Skeletal muscle tissue (tissue), 3 donors: ENCODE measurements at regions not wholly inside any gene's neighbourhood (a gene's known extent, or its start where the extent isn't known, plus 50 kb on each side); places are given as distances from the start of the nearest gene placed in this dataset.

Experiments used
- H3K27ac ChIP-seq: one replicate; pipeline ENCODE4 v1.7.0; 2013; ENCODE audit warnings: mild to moderate bottlenecking, low read depth, low read length, inconsistent platforms
- H3K27me3 ChIP-seq, 3 donors: one replicate each; pipeline ENCODE4 v1.7.0; 2013; ENCODE audit warnings: low read length in 3 of 3; ENCODE audit not compliant: control insufficient read depth in 3 of 3, insufficient read depth in 3 of 3
- H3K36me3 ChIP-seq, 3 donors: one replicate each; pipeline ENCODE4 v1.7.0; 2013; ENCODE audit warnings: low read length in 3 of 3; ENCODE audit not compliant: control insufficient read depth in 3 of 3, insufficient read depth in 3 of 3
- H3K4me1 ChIP-seq, 3 donors: one replicate each; pipeline ENCODE4 v1.7.0; 2013; ENCODE audit warnings: low read length in 3 of 3, mild to moderate bottlenecking in 3 of 3; ENCODE audit not compliant: control insufficient read depth in 3 of 3, insufficient read depth in 3 of 3
- H3K4me3 ChIP-seq, 3 donors: one replicate each; pipeline ENCODE4 v1.7.0; 2013; ENCODE audit warnings: low read length in 3 of 3
- H3K9ac ChIP-seq, 3 donors: one replicate each; pipeline ENCODE4 v1.7.0; 2013; ENCODE audit warnings: low read length in 3 of 3, mild to moderate bottlenecking in 3 of 3, moderate library complexity in 2 of 3, low read depth in 1 of 3
- H3K9me3 ChIP-seq, 3 donors: one replicate each; pipeline ENCODE4 v1.7.0; 2013; ENCODE audit warnings: low read length in 3 of 3; ENCODE audit not compliant: control insufficient read depth in 3 of 3
- donor health status: Osteomylitis.

DNA sequence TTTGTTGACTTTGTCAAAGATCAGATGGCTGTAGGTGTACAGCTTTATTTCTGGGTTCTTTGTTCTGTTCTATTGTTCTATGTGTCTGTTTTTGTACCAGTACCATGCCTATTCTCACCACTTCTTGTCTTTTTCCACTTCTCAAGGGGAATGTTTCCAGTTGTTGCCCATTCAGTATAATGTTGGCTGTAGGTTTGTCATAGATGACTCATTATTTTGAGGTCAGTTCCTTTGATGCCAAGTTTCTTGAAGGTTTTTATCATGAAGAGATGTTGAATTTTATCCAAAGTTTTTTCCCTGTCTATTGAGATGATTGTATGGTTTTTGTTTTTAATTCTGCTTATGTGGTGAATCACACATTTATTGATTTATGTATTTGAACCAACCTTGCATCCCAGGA lies 216.7 kb upstream of the RNF32 start:
- H3K36me3 ChIP-seq, result no peaks in the 10 kb centered on the region

DNA sequence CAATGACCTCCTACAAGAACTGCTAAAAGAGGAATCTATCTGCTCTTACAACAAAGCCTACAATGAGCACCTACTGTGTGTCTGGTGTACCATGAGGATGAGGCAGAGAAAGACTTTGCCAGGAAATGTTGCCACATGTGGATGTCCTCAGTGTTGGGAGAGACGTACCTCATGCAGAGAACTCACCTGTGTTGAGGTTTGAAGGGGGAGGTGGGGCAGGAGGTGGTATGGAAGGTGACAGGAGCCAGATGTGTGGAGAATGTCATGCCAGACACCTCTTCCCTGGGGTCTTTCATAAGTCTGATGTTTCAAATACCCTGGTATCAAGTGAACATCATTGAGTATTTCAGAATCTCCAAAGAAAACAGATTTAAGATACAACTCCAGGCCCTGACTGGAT lies 220.1 kb upstream of the RNF32 start:
- Histone ChIP-seq H3K27me3 (peaks cover 0 to 2% (median 0%) of the 10 kb centered on the region in 3 donors), H3K27ac (no peak overlapping the region), H3K9me3 (peaks cover 0 to 4% (median 0%) of the 10 kb centered on the region in 3 donors)

More for the DNA sequence above, 216.7 kb upstream of the RNF32 start:
- no peak overlapping the region for H3K4me3 ChIP-seq
- no peak overlapping the region for H3K27ac ChIP-seq
- no peaks in the 10 kb centered on the region for H3K4me1 ChIP-seq
- H3K9ac ChIP-seq, result no peak overlapping the region
- peaks cover 0 to 4% (median 0%) of the 10 kb centered on the region in 3 donors for H3K9me3 ChIP-seq
- no peaks in the 10 kb centered on the region for H3K27me3 ChIP-seq

DNA sequence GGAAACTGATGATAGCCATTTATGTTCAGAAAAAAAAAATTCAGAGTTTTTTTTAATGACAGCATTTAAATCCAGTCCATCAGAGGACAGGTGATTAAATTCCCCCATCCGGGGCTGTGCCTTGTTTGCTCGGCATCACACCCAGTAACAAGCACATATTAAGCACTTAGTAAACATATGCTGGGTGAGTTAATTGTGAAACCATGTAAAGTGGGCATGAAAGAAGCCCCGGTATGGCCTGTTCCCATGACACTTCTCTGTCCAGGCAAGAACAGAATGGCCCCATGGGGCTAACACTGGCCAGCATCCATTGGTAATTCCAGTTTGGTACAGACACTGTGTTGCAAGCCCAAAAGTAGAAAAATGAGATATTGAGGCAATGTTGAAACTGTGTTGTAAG lies 220.8 kb upstream of the RNF32 start:
- Histone ChIP-seq H3K9ac (no peak overlapping the region), H3K9me3 (peaks cover 0 to 4% (median 0%) of the 10 kb centered on the region in 3 donors), H3K27ac (no peak overlapping the region), H3K4me3 (no peak overlapping the region), H3K36me3 (no peaks in the 10 kb centered on the region), H3K27me3 (peaks cover 0 to 2% (median 0%) of the 10 kb centered on the region in 3 donors), H3K4me1 (no peaks in the 10 kb centered on the region)

More for the DNA sequence above, 220.1 kb upstream of the RNF32 start:
- Histone ChIP-seq H3K9ac (no peak overlapping the region), H3K4me3 (no peak overlapping the region), H3K36me3 (no peaks in the 10 kb centered on the region), H3K4me1 (no peaks in the 10 kb centered on the region)

DNA sequence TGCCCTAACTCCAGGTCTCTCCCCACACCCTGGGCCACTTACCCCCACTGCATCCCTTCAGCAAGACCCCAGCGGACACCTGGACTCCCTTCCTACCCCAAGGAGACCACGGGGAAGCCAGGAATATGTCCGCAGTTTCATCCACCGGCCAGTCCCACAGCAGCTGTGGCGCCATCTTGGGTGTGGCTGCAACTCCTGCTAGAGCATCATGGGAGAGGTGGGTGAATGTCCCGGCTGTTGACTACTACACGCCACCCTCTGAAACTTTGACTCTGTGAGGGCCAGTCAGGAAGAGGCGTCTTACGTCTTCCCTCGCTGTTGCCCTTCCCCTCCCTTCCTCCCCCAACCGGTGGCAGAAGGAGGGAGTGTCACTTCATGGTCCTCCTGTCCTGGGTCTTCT lies 238.3 kb upstream of the RNF32 start:
- H3K9ac ChIP-seq, result no peak overlapping the region
- H3K9me3 ChIP-seq, result peaks cover 0 to 9% (median 0%) of the 10 kb centered on the region in 3 donors
- peaks cover 0 to 3% (median 0%) of the 10 kb centered on the region in 3 donors for H3K27me3 ChIP-seq
- H3K27ac ChIP-seq, result no peak overlapping the region
- H3K36me3 ChIP-seq, result no peaks in the 10 kb centered on the region
- H3K4me3 ChIP-seq, result no peak overlapping the region
- no peaks in the 10 kb centered on the region for H3K4me1 ChIP-seq

DNA sequence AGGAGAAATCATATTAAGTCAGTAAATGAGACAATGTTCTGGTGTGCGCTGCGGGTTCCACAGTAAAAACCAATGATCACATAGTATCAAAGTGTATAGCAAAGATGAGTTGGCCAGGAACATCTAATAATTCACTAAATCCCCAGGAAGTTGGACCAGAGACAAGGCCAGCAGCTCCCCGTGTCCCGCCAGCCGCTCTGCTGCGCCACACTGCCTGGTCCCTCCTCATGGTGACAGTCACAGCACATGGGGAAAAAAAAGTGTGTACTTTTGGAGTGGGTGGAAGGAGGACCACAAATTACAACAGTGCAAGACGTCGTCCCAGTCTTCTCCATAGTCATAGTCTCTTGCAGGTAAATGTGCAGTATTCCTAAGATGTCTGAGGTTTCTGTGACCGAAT lies 239.0 kb upstream of the RNF32 start:
- H3K4me1 ChIP-seq, result no peaks in the 10 kb centered on the region
- peaks cover 0 to 9% (median 0%) of the 10 kb centered on the region in 3 donors for H3K9me3 ChIP-seq
- peaks cover 0 to 5% (median 0%) of the 10 kb centered on the region in 3 donors for H3K27me3 ChIP-seq
- no peaks in the 10 kb centered on the region for H3K36me3 ChIP-seq
- no peak overlapping the region for H3K4me3 ChIP-seq
- H3K27ac ChIP-seq, result no peak overlapping the region
- no peak overlapping the region for H3K9ac ChIP-seq

DNA sequence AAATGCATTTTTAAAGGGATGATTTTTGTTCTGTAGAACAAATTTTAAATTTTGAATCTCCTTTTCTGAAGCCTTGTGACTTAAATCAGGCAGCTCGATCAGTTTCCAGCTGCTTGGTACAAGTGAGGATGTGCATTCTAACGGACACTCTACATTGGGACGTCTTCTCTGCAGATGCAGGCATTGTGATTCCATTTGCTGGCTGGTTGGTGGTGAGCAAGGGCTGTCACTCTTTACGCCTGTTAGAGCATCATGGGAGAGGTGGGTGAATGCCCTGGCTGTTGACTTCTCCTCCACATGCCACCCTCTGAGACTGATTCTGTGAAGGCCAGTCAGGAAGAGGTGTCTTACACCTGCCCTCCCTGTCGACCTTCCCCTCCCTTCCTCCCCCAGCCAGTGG lies 240.5 kb upstream of the RNF32 start:
- H3K4me3 ChIP-seq, result no peak overlapping the region
- H3K36me3 ChIP-seq, result no peaks in the 10 kb centered on the region
- no peaks in the 10 kb centered on the region for H3K4me1 ChIP-seq
- no peak overlapping the region for H3K27ac ChIP-seq
- no peak overlapping the region for H3K9ac ChIP-seq
- H3K27me3 ChIP-seq, result peaks cover 0 to 5% (median 0%) of the 10 kb centered on the region in 3 donors
- peaks cover 0 to 7% (median 0%) of the 10 kb centered on the region in 3 donors for H3K9me3 ChIP-seq

DNA sequence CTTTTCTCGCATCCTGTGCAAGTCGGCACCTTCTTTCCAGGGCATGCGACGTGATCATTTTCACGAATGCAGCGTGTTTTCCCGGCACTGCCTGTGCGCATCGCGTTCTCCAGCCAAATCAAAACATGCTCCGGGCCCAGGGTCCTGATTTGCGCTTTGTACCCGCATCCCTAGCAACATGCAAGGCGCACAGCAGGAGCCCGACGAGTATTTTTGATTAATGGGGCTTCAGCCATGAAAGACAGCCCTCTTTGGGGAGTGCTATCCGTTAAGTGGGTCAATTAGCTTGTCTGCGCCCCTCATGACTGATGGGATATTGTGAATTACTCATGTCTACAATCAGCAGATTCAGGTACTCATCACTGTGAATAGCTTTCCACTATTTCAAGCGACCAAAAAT lies 243.3 kb upstream of the RNF32 start:
- H3K27me3 ChIP-seq, result peaks cover 0 to 5% (median 0%) of the 10 kb centered on the region in 3 donors
- peaks cover 0 to 6% (median 0%) of the 10 kb centered on the region in 3 donors for H3K9me3 ChIP-seq
- H3K36me3 ChIP-seq, result no peaks in the 10 kb centered on the region
- no peak overlapping the region for H3K9ac ChIP-seq
- no peak overlapping the region for H3K27ac ChIP-seq
- H3K4me1 ChIP-seq, result no peaks in the 10 kb centered on the region
- H3K4me3 ChIP-seq, result no peak overlapping the region

DNA sequence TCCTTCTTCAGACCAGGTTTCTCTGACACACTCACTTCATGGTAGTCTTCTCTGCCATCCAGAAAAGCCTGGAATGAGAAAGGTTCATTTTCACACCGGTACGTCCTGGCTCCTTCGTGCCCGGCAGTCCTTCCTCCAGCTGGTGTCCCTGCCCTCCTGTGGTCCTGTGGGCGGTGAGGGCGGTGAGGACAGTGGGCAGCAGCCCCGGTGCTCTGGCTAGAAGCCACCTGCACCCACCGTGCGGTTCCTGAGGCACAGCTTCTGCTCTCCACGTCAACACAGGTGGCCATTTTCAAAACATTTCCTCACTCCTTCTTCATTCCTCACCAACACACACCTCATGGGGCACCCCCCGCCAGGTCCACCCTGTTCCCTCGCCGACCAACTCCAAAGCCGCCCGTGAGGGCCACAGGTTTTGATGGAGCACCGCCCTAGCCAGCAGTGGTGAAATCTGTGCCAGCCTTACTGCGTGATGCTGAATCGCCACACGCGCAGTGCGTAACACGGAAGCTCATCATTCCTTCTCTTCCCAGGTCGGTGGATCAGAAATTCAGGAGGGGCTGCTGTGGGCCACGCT lies 251.4 kb upstream of the RNF32 start:
- no peak overlapping the region for H3K4me3 ChIP-seq
- H3K27me3 ChIP-seq, result peaks cover 0 to 2% (median 0%) of the 10 kb centered on the region in 3 donors
- no peak overlapping the region for H3K9ac ChIP-seq
- H3K36me3 ChIP-seq, result no peaks in the 10 kb centered on the region
- no peak overlapping the region for H3K27ac ChIP-seq
- no peaks in the 10 kb centered on the region for H3K4me1 ChIP-seq
- H3K9me3 ChIP-seq, result peaks cover 0 to 5% (median 0%) of the 10 kb centered on the region in 3 donors

DNA sequence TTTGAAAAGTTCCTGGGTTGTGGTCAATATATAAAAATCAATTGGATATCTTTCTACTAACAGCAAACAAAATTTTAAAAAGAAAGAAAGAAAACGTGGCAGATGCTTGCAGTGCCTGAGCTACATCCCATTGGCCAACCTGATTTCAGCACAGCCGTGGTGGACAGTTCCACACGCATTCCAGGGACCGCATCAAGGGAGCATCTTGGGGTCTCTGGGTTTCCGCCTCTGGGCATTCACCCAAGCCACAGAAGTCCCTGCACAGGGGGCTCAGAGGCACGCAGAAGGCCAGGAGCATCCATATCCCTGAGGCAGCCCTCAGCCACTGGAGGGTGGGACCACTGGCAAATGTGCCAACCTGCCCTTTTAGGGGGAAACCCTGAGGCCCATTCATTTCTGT lies 254.5 kb upstream of the RNF32 start:
- H3K4me1 ChIP-seq, result no peaks in the 10 kb centered on the region
- H3K9me3 ChIP-seq, result peaks cover 0 to 3% (median 0%) of the 10 kb centered on the region in 3 donors
- H3K27me3 ChIP-seq, result peaks cover 0 to 3% (median 0%) of the 10 kb centered on the region in 3 donors
- no peak overlapping the region for H3K27ac ChIP-seq
- no peaks in the 10 kb centered on the region for H3K36me3 ChIP-seq
- no peak overlapping the region for H3K9ac ChIP-seq
- H3K4me3 ChIP-seq, result no peak overlapping the region

DNA sequence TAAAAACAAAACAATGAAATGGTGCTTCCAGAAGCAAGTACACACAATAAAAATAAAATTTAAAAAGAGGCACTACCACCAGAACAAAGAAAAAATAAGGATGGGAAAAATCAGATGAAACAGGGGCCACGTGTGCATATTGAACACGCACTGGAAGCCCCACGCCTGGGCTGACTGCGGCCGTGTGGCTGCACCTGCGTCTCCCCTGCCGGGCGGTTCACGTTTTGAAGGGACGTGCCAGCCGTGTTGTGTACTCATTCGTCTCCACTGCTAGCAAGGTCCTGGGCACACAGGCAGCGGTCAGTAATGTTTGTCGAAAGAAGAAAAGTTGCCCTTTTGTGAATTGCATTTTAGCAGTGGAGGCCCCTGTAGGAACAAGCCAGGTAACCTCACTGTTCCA lies 255.9 kb upstream of the RNF32 start:
- peaks cover 0 to 3% (median 0%) of the 10 kb centered on the region in 3 donors for H3K27me3 ChIP-seq
- H3K4me1 ChIP-seq, result no peaks in the 10 kb centered on the region
- no peaks in the 10 kb centered on the region for H3K9me3 ChIP-seq
- no peak overlapping the region for H3K27ac ChIP-seq
- H3K4me3 ChIP-seq, result no peak overlapping the region
- no peaks in the 10 kb centered on the region for H3K36me3 ChIP-seq
- no peak overlapping the region for H3K9ac ChIP-seq
